ENCODE measurements at regions not wholly inside any gene's neighbourhood (a gene's known extent, or its start where the extent isn't known, plus 50 kb on each side); places are given as distances from the start of the nearest gene placed in this dataset.

DNA sequence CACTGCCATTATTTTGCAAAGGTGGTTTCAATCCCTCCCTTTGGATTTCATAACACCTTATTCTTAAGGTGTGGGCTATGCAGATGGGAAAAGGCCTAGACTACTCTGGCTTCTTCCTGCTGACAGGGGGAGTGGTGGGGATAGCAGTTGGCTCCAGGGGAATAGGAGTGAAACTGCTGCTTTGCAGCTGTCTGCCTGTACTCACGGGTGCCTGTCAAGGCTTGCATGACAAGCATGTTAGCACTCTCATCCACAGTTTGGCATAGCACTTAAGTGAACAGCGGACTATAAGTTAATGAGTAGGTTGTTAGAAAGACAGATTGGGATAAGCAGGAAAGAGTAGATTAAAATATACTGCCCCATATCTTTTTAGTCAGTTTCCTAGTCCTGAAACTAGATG is 287.5 kb upstream of the DAB1 start:
- ChIA-PET POLR2A (no interaction called here), CTCF (interaction anchor here (1.6 kb wide), 1 partner anchor 15 kb away, joined by 3 read pairs; no protein-coding TSS in a partner anchor)
- TF ChIP-seq, protein P1, sequence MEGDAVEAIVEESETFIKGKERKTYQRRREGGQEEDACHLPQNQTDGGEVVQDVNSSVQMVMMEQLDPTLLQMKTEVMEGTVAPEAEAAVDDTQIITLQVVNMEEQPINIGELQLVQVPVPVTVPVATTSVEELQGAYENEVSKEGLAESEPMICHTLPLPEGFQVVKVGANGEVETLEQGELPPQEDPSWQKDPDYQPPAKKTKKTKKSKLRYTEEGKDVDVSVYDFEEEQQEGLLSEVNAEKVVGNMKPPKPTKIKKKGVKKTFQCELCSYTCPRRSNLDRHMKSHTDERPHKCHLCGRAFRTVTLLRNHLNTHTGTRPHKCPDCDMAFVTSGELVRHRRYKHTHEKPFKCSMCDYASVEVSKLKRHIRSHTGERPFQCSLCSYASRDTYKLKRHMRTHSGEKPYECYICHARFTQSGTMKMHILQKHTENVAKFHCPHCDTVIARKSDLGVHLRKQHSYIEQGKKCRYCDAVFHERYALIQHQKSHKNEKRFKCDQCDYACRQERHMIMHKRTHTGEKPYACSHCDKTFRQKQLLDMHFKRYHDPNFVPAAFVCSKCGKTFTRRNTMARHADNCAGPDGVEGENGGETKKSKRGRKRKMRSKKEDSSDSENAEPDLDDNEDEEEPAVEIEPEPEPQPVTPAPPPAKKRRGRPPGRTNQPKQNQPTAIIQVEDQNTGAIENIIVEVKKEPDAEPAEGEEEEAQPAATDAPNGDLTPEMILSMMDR (IDR thresholded peaks at IDR 0.05; ENCODE audit: control extremely low read depth, extremely low read depth, low read depth, missing control alignments), result no peak
- no peak for DNase-seq (ENCODE audit: extremely low spot score)

DNA sequence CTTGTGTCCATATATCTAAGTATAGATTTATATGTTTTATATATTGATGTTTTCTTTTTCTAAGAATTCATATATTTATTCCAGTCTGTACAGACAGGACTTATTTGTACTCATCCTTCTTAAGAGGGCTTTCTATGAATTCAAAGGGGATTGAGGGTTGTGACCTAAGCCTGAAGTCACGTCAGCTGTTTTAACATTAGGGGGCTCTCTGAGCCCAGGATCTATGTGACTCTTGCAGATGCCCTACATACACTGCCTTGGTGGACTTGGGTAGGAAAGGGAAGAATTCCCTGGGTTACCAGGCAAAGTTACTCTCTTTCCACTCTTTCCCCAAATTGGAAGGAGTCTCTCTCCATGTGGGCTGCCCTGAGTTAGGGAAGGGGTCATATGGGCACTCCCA is 283.8 kb upstream of the DAB1 start:
- ChIA-PET POLR2A (no interaction called here), CTCF (no interaction called here)
- no peak for DNase-seq (ENCODE audit: extremely low spot score)
- TF ChIP-seq, protein P1 (IDR thresholded peaks at IDR 0.05; ENCODE audit: control extremely low read depth, extremely low read depth, low read depth, missing control alignments), result no peak

- CTCF ChIA-PET, result no interaction called here
- TF ChIP-seq, protein P1 (IDR thresholded peaks at IDR 0.05; ENCODE audit: control extremely low read depth, extremely low read depth, low read depth, missing control alignments), result no peak
- POLR2A ChIA-PET, result no interaction called here
- no peak for DNase-seq (ENCODE audit: extremely low spot score)
Observed at GRCh38 chr1:57704811-57705210, 281.0 kb upstream of the DAB1 start.

DNA sequence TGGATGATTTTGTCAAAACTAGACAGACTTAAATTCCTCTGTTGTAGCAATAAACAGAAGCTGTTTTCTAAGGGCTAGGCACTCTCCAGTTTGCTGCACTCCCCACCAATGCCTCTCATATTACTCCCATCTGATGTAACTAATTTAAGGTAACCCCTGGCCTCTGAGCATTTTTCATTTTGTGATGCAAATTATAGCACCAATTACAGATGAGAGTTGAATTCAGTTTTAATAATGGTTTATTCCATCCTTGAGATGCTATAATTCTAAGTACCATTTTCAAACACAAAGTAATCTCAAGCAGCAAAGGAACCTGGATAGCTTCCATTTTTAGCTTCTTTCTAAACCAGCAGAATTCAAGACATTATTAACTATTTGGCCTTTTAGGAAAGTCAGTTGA is 280.4 kb upstream of the DAB1 start:
- TF ChIP-seq, protein P1 (IDR thresholded peaks at IDR 0.05; ENCODE audit: control extremely low read depth, extremely low read depth, low read depth, missing control alignments), result no peak
- ChIA-PET CTCF (no interaction called here), POLR2A (no interaction called here)
- no peak for DNase-seq (ENCODE audit: extremely low spot score)

DNA sequence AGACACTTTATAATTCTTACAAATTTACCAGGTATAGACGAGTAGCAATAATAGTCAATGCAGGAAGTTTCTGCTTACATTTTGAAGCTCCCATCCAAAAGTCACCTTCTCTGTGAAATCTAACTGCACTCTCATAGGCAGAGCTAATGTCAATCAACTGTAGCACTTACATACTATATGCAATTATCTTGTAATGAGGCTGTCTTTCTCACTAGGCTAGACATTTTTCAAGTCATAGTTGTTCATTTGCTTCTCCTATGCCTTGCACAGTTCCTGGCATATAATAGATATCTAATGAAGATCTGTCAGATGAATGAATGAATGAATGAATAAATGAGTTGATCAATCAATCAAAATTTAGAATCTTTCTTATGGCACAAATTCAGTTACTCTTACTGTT is 273.0 kb upstream of the DAB1 start:
- no peak for DNase-seq (ENCODE audit: extremely low spot score)
- TF ChIP-seq, protein P1 (IDR thresholded peaks at IDR 0.05; ENCODE audit: control extremely low read depth, extremely low read depth, low read depth, missing control alignments), result no peak
- ChIA-PET POLR2A (no interaction called here), CTCF (no interaction called here)

GRCh38 chr1:57696043-57696442 is 272.2 kb upstream of the DAB1 start:
- ChIA-PET CTCF (no interaction called here), POLR2A (no interaction called here)
- DNase-seq (ENCODE audit: extremely low spot score), result no peak
- TF ChIP-seq, protein P1 (IDR thresholded peaks at IDR 0.05; ENCODE audit: control extremely low read depth, extremely low read depth, low read depth, missing control alignments), result no peak

GRCh38 chr1:57686306-57686705 is 262.4 kb upstream of the DAB1 start:
- TF ChIP-seq, protein P1 (IDR thresholded peaks at IDR 0.05; ENCODE audit: control extremely low read depth, extremely low read depth, low read depth, missing control alignments), result no peak
- ChIA-PET POLR2A (no interaction called here), CTCF (no interaction called here)
- no peak for DNase-seq (ENCODE audit: extremely low spot score)

Data from GM10248 (cell line).